HuH-7.5 (cell line): ENCODE measurements at regions not wholly inside any gene's neighbourhood (a gene's known extent, or its start where the extent isn't known, plus 50 kb on each side); places are given as distances from the start of the nearest gene placed in this dataset.

Source experiments
- DNase-seq: peaks from one replicate; pipeline ENCODE4 v3.0.0; 2011; ENCODE audit warnings: low spot score

DNA sequence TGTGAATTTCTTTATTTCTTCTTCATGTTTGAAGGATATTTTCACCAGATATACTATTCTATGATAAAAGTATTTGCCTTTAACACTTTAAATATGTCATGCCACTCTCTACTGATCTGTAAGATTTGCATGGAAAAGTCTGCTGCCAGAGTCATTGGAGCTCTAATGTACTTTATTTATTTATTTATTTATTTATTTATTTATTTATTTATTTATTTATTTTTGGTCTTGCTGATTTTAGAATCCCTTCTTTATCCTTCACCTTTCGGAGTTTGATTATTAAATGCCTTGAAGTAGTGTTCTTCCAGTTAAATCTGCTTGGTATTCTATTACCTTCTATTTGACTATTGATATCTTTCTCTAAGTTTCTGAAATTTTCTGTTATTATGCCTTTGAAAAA lies 1669.6 kb downstream of the OTOL1 start:
- no peak for DNase-seq

DNA sequence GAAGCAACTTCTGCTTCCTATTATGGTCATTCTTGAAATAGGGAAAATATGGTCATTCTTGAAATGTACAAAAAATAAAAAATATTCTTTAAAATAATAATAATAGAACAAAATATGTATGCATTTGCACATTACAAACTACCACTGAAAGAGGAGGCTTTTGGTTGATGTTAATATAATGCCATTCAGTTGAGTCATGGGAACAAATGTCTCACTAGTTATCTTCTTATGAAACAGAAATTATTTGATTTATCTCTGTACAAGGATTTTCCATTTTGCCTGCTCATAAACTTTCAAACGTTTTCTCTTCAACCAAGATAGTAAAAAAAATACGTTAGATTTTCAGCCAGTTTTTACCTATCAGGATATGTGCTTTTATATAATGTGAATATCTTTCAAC lies 1662.7 kb downstream of the OTOL1 start:
- DNase-seq, result no peak

DNA sequence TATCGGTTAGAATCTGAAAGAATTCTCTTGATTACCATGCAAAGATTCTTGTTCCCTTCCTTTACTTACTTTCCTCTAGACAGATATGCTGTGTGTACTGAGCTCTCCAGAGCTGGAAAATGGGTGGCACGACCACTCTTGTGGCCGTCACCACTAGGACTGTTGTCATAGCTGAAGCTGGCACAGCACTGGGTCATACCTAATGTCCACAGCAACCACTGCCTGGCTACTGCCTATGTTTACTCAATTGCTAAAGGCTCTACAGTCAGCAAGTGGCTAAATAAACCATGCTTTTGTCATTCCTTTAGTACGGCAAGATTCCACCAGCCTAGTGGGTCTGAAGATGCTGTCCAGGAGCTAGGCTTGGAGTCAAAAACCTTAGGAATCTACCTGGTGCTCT lies 1643.0 kb downstream of the OTOL1 start:
- DNase-seq, result no peak

DNA sequence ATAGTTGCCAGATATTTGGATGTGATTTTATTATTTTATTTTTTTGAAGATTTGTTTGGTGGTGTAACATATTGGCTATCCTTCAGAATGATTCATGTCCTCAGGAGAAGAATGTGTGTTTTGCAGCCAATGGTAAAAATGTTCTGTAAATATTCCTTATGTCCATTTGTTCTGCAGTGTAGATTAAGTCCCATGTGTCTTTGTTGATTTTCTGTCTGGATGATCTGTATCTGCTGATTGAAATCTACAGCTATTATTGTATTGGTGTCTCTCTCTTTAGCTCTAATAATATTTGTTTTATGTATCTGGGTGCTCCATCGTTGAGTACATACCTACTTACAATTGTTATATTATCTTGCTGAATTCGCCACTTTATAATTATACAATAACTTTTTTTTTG lies 1641.7 kb downstream of the OTOL1 start:
- no peak for DNase-seq

DNA sequence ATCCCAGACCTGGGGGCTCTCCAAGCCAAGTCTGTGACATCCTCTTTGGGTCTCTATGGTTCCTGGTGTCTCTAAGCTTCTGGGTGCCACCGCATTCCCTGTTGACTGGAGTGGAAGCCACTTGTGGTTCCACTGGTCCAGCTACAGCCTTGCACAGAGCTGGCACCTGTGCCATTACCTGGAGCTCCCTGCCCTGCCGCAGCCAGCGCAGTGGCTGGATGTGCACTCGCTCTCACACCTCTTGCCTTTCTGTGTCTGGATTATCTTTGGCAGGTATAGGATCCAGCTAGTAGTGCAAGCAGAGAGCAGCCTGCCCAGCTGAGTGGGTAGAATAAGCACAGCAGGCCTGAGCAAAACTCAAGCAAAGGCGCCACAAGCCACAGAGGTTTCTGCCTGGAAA lies 1635.5 kb downstream of the OTOL1 start:
- DNase-seq, result no peak

DNA sequence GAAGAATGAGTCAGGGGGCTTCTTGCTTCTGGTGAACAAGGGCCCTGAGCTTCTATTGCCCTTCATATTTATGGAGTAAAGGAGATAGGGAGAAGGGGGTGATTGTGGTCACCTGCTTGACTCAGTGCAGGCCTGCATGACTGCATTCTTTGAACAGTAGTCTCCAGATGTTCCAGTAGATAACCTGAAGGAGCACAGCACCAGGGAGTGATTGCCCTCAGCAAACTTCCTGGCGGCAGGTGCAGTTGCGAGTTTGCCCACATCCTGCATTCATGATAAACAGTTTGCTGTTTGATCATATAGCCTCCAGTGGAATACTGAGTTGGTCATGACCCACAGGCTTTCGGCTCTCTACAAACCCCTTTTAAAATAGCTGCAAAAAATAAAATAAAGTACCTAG lies 1632.7 kb downstream of the OTOL1 start:
- no peak for DNase-seq

DNA sequence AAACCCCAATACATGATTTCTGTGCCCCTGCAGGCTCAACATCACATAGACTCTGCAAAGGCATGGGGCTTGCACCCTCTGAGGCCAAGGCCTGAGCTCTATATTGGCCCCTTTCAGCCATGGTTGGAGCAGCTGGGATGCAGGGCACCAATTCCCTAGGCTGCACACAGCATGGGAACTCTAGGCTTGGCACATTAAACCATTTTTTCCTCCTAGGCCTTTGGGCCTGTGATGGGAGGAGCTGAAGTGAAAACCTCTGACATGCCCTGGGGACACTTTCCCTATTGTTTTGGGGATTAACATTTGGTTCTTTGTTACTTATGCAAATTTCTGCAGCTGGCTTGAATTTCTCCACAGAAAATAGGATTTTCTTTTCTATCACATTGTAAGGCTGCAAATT lies 1629.5 kb downstream of the OTOL1 start:
- no peak for DNase-seq
